NAMALWA (cell line): ENCODE measurements at regions not wholly inside any gene's neighbourhood (a gene's known extent, or its start where the extent isn't known, plus 50 kb on each side); places are given as distances from the start of the nearest gene placed in this dataset.
A peak's percentile ranks its signal among the peaks of the same experiment; 100 is the strongest.

Experiments
- DNase-seq: peaks from one replicate; pipeline ENCODE4 v3.0.0-alpha.2; 2015; ENCODE audit warnings: low spot score

GRCh38 chr16:13394488-13394887 is 493.1 kb downstream of the SHISA9 start:
- DNase-seq = no peak

- no peak for DNase-seq
These were observed 495.7 kb downstream of the SHISA9 start for GRCh38 chr16:13397126-13397525.

- DNase-seq = no peak
These were observed 500.2 kb downstream of the SHISA9 start for GRCh38 chr16:13401641-13402040.

- no peak for DNase-seq
These were observed 501.2 kb downstream of the SHISA9 start for GRCh38 chr16:13402601-13403000.

- DNase-seq = no peak
These were observed 501.9 kb downstream of the SHISA9 start for GRCh38 chr16:13403326-13403725.

- no peak for DNase-seq
These were observed 505.8 kb upstream of the ERCC4 start for GRCh38 chr16:13414154-13414553.

GRCh38 chr16:13419589-13419988 is 500.4 kb upstream of the ERCC4 start:
- no peak for DNase-seq

GRCh38 chr16:13421726-13422125 is 498.2 kb upstream of the ERCC4 start:
- DNase-seq = no peak

- no peak for DNase-seq
These were observed 494.1 kb upstream of the ERCC4 start for GRCh38 chr16:13425836-13426235.

- DNase-seq = peak; percentile 19
These were observed 493.7 kb upstream of the ERCC4 start for GRCh38 chr16:13426269-13426668.

GRCh38 chr16:13426736-13427135 is 493.2 kb upstream of the ERCC4 start:
- DNase-seq = no peak

- peak; percentile 5 for DNase-seq
These were observed 492.0 kb upstream of the ERCC4 start for GRCh38 chr16:13427943-13428342.

- DNase-seq = no peak
These were observed 490.5 kb upstream of the ERCC4 start for GRCh38 chr16:13429416-13429815.

GRCh38 chr16:13435415-13435814 is 484.5 kb upstream of the ERCC4 start:
- DNase-seq = no peak

GRCh38 chr16:13435873-13436474 is 484.0 kb upstream of the ERCC4 start:
- peak; percentile 13 for DNase-seq

GRCh38 chr16:13436641-13437412 is 483.1 kb upstream of the ERCC4 start:
- no peak for DNase-seq

- DNase-seq = no peak
These were observed 482.6 kb upstream of the ERCC4 start for GRCh38 chr16:13437413-13437795.

- no peak for DNase-seq
These were observed 481.9 kb upstream of the ERCC4 start for GRCh38 chr16:13438064-13438463.

- no peak for DNase-seq
These were observed 480.2 kb upstream of the ERCC4 start for GRCh38 chr16:13439766-13440165.

- DNase-seq = no peak
These were observed 478.3 kb upstream of the ERCC4 start for GRCh38 chr16:13441675-13442074.

- no peak for DNase-seq
These were observed 471.6 kb upstream of the ERCC4 start for GRCh38 chr16:13448346-13448745.

GRCh38 chr16:13453325-13453724 is 466.6 kb upstream of the ERCC4 start:
- DNase-seq = no peak

GRCh38 chr16:13453938-13454553 is 465.9 kb upstream of the ERCC4 start:
- DNase-seq = peak; percentile 57
